ENCODE measurements at regions not wholly inside any gene's neighbourhood (a gene's known extent, or its start where the extent isn't known, plus 50 kb on each side); places are given as distances from the start of the nearest gene placed in this dataset.

DNA sequence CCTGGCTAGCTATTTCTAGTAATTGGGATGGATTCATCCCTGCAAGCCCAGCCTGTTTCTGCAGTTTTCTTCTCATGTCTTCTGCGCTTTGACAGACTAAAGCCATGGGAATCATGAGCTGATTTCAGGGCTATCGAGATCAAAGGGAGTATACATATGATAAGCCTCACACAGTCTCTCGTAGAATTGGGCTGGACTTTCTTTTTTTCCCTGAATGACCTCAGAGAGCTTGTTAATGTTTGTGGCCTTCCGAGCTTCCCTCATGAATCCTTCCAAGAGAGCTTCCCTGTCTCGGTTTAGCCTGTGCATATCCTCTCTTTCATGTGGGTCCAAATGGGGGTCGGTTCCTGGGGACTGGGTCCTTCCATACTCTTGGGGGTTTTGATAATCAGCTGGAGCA lies 130.3 kb downstream of the ADRA2C start:
- no peak for TF ChIP-seq POLR2AphosphoS5 (IDR thresholded peaks at IDR 0.05; ENCODE audit: low read depth, low read length)
- TF ChIP-seq, protein P1, sequence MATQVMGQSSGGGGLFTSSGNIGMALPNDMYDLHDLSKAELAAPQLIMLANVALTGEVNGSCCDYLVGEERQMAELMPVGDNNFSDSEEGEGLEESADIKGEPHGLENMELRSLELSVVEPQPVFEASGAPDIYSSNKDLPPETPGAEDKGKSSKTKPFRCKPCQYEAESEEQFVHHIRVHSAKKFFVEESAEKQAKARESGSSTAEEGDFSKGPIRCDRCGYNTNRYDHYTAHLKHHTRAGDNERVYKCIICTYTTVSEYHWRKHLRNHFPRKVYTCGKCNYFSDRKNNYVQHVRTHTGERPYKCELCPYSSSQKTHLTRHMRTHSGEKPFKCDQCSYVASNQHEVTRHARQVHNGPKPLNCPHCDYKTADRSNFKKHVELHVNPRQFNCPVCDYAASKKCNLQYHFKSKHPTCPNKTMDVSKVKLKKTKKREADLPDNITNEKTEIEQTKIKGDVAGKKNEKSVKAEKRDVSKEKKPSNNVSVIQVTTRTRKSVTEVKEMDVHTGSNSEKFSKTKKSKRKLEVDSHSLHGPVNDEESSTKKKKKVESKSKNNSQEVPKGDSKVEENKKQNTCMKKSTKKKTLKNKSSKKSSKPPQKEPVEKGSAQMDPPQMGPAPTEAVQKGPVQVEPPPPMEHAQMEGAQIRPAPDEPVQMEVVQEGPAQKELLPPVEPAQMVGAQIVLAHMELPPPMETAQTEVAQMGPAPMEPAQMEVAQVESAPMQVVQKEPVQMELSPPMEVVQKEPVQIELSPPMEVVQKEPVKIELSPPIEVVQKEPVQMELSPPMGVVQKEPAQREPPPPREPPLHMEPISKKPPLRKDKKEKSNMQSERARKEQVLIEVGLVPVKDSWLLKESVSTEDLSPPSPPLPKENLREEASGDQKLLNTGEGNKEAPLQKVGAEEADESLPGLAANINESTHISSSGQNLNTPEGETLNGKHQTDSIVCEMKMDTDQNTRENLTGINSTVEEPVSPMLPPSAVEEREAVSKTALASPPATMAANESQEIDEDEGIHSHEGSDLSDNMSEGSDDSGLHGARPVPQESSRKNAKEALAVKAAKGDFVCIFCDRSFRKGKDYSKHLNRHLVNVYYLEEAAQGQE (IDR thresholded peaks at IDR 0.05; ENCODE audit: insufficient read depth in 1 of 2, low read depth in 2 of 2, low read length in 2 of 2), result no peak
- no peak for TF ChIP-seq TAF1 (IDR thresholded peaks at IDR 0.05; ENCODE audit: borderline replicate concordance, insufficient read depth, low read length)
- TF ChIP-seq FOXP2 (optimal IDR thresholded peaks at IDR 0.05; ENCODE audit: borderline replicate concordance, extremely low read depth, extremely low read length, insufficient read depth), result no peak
- TF ChIP-seq SIN3A (IDR thresholded peaks at IDR 0.05; ENCODE audit: borderline replicate concordance, insufficient read depth, low read length), result no peak

Data from PFSK-1 (cell line).